Large intestine (tissue), 3 donors: ENCODE measurements at regions not wholly inside any gene's neighbourhood (a gene's known extent, or its start where the extent isn't known, plus 50 kb on each side); places are given as distances from the start of the nearest gene placed in this dataset.
"Not testable (repeated sequence)": the region's sequence is repeated elsewhere in the genome, so short reads cannot be mapped to it uniquely, and the experiment has no call there.

Experiments
- DNase-seq, 2 donors: peaks; one replicate each; pipeline versions ENCODE4 v3.0.0 to v3.0.0-alpha.2; 2013
- H3K27ac ChIP-seq: one replicate; pipeline ENCODE4 v1.5.1; 2013; ENCODE audit warnings: low read length
- H3K27me3 ChIP-seq: 2 replicates; pipeline ENCODE4 v1.6.1; 2013; ENCODE audit warnings: low read length; ENCODE audit not compliant: control insufficient read depth, insufficient read depth
- H3K36me3 ChIP-seq: 2 replicates; pipeline ENCODE4 v1.6.1; 2013; ENCODE audit warnings: low read length; ENCODE audit not compliant: control insufficient read depth, insufficient read depth
- H3K4me1 ChIP-seq: one replicate; pipeline ENCODE4 v1.6.1; 2013; ENCODE audit warnings: low read length; ENCODE audit not compliant: control insufficient read depth, insufficient read depth
- H3K4me3 ChIP-seq: one replicate; pipeline ENCODE4 v1.5.1; 2013; ENCODE audit warnings: low read length
- H3K9me3 ChIP-seq: one replicate; pipeline ENCODE4 v1.6.1; 2013; ENCODE audit warnings: mild to moderate bottlenecking, low read depth, low read length, moderate library complexity; ENCODE audit not compliant: control insufficient read depth
- WGBS: methylation state at CpG from one replicate; pipeline ENCODE4 v1.1.5; 2013; ENCODE audit warnings: low lambda C conversion rate; ENCODE audit not compliant: insufficient coverage; 5-methylcytosine and 5-hydroxymethylcytosine counted together

DNA sequence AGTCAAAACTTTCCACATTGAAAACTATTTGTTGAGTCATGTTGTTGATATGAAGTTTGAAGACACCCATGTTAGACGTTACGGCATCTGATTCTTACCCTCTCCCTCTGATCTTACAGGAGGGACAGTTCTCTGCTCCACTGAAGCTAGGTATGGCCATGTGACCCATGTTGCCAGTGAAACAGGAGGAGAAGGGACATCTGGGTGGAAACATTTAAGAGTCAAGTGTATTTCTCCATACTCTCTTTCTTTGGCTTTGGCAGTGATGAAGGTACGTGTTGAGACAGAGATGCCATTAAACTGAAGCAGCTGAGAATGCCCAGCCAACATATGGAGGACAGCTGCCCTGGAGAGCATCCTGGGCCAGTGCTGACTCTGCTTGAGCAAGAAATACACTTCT lies 198.4 kb upstream of the PTGFR start:
- Histone ChIP-seq H3K9me3 (no peaks in the 10 kb centered on the region), H3K4me1 (no peaks in the 10 kb centered on the region), H3K27me3 (no peaks in the 10 kb centered on the region), H3K36me3 (no peaks in the 10 kb centered on the region), H3K4me3 (no peak overlapping the region), H3K27ac (no peak overlapping the region)
- DNase-seq: no peak
- WGBS: no CpG with 5 or more reads among the region's 3 CpGs

DNA sequence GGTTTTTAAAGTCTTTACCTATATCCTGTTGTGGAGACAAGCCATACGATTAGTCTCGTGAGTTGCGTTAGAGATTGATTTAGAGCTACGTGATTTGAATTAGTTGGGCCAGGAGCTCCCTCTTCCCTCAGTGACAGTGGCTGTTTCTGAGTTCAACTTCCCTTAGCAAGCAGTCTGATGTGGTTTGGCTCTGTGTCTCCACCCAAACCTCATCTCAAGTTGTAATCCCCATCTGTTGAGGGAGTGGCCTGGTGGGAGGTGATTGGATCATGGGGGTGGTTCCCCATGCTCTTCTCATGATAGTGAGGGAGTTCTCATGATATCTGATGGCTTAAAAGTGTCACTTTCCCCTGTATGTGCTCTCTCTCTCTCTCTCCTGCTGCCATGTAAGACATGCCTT lies 192.9 kb upstream of the PTGFR start:
- Histone ChIP-seq H3K27me3 (no peaks in the 10 kb centered on the region), H3K4me3 (no peak overlapping the region), H3K36me3 (no peaks in the 10 kb centered on the region), H3K4me1 (no peaks in the 10 kb centered on the region), H3K9me3 (no peaks in the 10 kb centered on the region), H3K27ac (no peak overlapping the region)
- no peak for DNase-seq
- WGBS: no CpG with 5 or more reads among the region's 4 CpGs

DNA sequence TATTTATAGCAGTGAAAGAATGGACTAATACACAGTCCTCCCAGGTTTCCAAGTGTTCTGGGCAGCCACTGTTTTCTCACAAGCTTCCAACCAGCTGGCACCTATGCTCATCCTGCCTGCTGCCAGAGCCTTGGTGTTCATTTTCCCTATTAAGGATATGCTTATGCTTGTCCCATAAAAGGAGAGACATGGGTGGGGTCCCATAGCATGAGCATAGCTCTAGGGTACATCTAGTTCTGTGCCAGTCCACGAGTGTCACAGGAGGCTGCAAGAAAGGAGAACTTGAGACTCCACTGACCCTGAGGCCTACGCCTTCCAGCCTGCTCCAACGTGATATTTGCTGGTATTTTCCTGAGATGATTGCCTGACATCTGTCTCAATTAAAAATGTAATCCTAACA lies 192.4 kb upstream of the PTGFR start:
- no CpG with 5 or more reads among the region's 3 CpGs for WGBS
- DNase-seq: no peak
- Histone ChIP-seq H3K4me3 (no peak overlapping the region), H3K27me3 (no peaks in the 10 kb centered on the region), H3K36me3 (no peaks in the 10 kb centered on the region), H3K4me1 (no peaks in the 10 kb centered on the region), H3K27ac (no peak overlapping the region), H3K9me3 (no peaks in the 10 kb centered on the region)

DNA sequence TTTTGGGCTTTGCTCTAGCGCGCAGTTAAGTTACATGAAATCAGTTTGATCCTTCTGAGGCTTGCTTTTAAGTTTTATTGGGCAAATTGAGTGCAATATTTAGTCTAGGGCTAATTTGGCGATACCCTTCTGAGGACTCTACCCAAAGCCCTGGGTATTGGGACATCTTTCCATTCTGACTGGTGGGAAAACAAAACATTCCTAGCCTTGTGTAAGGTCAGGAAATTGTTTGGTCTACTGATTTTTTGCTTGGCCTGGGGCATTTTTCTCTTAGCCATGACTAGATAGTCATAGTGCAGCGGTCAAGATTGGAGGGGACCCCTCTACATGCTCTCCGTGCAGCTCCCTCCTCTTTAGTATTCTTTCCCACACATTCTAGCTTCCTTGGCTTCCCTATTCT lies 189.6 kb upstream of the PTGFR start:
- Histone ChIP-seq H3K27ac (no peak overlapping the region), H3K9me3 (no peaks in the 10 kb centered on the region), H3K4me1 (no peaks in the 10 kb centered on the region), H3K4me3 (no peak overlapping the region), H3K36me3 (no peaks in the 10 kb centered on the region), H3K27me3 (no peaks in the 10 kb centered on the region)
- WGBS: no CpG with 5 or more reads among the region's 5 CpGs
- no peak for DNase-seq

DNA sequence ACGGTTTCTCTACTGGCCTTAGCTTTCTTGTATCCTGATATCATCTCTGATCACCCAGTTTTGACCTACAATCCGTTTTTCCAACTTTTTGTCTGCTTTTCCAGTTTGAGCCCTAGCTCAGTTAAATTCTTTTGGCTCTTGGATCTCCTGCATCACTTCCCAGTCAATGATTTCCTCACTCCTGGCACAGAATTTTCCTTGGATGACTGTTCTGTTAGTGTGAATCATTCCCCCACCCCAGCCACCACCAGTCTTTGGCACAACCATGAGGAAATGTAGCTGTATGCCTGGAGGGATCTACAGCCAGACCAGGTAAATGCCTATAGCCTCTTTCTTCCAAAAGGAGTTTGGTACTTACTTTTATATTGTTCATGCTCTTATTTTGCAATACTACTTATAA lies 187.2 kb upstream of the PTGFR start:
- Histone ChIP-seq H3K27ac (no peak overlapping the region), H3K4me1 (no peaks in the 10 kb centered on the region), H3K36me3 (no peaks in the 10 kb centered on the region), H3K27me3 (no peaks in the 10 kb centered on the region), H3K4me3 (no peak overlapping the region), H3K9me3 (no peaks in the 10 kb centered on the region)
- 71% methylated on average over 2 of the region's 2 CpGs for WGBS
- DNase-seq: no peak

DNA sequence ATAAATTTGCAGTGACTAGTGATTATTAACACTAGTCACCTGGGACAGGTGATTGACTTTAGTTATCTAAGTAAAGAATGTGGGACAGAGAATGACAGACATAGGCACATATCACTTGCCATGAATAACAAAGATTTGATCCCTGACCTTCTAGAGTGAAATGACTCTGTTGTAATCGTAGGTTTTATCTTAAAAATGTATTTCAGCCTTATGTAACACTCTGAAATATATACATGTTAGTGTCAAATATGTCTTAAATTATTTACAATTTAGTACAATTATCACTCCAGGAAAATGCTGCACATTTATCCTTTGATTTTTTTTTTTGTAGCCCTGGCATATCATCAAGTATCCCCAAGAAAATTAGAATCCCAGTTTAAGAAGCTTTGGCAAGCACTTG lies 186.4 kb upstream of the PTGFR start:
- no peak for DNase-seq
- H3K27ac ChIP-seq: no peak overlapping the region
- H3K27me3 ChIP-seq: no peaks in the 10 kb centered on the region
- no peaks in the 10 kb centered on the region for H3K9me3 ChIP-seq
- no peak overlapping the region for H3K4me3 ChIP-seq
- H3K4me1 ChIP-seq: no peaks in the 10 kb centered on the region
- WGBS: no CpG with 5 or more reads among the region's 1 CpG
- H3K36me3 ChIP-seq: no peaks in the 10 kb centered on the region

DNA sequence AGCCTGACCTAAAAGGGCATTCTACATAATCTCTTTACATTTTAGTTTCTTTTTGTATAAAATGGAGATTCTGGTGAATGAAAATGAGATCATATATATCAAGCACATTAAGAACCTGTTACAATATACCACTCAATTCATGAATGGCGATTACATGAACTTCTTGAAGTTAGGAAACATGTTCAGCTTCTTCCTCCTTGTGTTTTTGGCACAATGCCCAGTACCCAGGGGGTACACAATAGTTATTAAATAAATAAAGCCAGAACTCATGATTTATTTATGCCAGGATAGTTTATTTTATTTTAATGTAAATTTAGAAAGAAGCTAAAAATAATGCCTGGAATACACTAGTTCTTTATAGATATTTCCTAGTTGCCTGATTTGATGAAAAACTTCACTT lies 186.0 kb upstream of the PTGFR start:
- no peaks in the 10 kb centered on the region for H3K4me1 ChIP-seq

DNA sequence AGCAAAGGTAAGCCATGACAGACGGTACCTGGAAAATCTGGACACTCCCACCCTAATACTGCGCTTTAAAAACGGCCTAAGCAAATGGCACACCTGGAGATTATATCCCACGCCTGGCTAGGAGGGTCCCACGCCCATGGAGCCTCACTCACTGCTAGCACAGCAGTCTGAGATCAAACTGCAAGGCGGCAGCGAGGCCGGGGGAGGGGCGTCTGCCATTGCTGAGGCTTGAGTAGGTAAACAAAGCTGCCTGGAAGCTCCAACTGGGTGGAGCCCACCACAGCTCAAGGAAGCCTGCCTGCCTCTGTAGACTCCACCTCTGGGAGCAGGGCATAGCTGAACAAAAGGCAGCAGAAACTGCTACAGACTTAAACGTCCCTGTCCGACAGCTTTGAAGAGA lies 180.5 kb upstream of the PTGFR start:
- H3K27ac ChIP-seq, H3K27me3 ChIP-seq, H3K4me1 ChIP-seq, H3K9me3 ChIP-seq, H3K4me3 ChIP-seq, H3K36me3 ChIP-seq, DNase-seq: not testable (repeated sequence)
- no CpG with 5 or more reads among the region's 11 CpGs for WGBS

More for the DNA sequence above, 186.0 kb upstream of the PTGFR start:
- 80% methylated on average over 1 of the region's 1 CpG for WGBS
- no peak for DNase-seq
- Histone ChIP-seq H3K9me3 (no peaks in the 10 kb centered on the region), H3K36me3 (no peaks in the 10 kb centered on the region), H3K4me3 (no peak overlapping the region), H3K27ac (no peak overlapping the region), H3K27me3 (no peaks in the 10 kb centered on the region)

DNA sequence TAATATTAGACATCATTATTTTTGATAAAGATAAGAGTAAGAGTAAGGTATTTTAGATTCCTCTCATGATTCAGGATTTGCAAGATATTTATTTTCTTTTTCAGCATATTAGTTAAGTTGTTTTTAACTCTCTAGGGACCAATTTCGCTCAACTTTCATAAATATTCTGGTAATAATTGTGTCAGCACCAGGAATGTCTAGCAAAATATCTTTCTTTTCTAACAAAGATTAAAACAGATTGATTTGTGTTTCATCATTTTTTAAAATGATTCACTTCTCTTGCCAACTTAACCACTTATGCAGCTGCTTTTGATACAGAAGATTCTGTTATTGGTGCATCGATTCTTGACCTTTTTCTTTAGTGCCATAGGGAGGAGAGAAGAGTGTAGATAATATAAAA lies 172.8 kb upstream of the PTGFR start:
- 100% methylated on average over 2 of the region's 2 CpGs for WGBS
- H3K4me1 ChIP-seq: no peaks in the 10 kb centered on the region
- no peaks in the 10 kb centered on the region for H3K27me3 ChIP-seq
- DNase-seq: no peak
- H3K27ac ChIP-seq: no peak overlapping the region
- no peaks in the 10 kb centered on the region for H3K9me3 ChIP-seq
- no peaks in the 10 kb centered on the region for H3K36me3 ChIP-seq
- H3K4me3 ChIP-seq: no peak overlapping the region

DNA sequence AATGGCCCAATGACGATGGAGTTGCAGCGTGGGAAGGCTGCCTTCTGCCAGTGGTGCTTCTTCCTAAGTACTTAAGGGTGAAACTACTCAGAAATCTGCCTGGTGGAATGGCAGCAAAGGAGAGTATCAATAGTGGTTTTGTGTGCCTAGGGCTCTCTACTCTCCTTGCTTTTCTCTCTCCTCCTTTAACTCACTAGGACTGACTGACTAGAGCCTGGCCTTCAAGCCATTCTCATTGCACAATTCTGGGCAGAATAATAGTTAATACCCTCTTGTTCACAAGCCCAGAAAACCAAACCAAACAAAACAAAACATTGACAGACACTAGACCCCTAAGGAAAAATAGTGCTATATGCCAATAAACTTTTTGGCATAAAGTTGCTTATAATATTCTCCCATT lies 171.2 kb upstream of the PTGFR start:
- no peaks in the 10 kb centered on the region for H3K36me3 ChIP-seq
- H3K27ac ChIP-seq: no peak overlapping the region
- DNase-seq: no peak
- WGBS: no CpG with 5 or more reads among the region's 2 CpGs
- H3K4me3 ChIP-seq: no peak overlapping the region
- H3K9me3 ChIP-seq: no peaks in the 10 kb centered on the region
- H3K4me1 ChIP-seq: no peaks in the 10 kb centered on the region
- no peaks in the 10 kb centered on the region for H3K27me3 ChIP-seq

DNA sequence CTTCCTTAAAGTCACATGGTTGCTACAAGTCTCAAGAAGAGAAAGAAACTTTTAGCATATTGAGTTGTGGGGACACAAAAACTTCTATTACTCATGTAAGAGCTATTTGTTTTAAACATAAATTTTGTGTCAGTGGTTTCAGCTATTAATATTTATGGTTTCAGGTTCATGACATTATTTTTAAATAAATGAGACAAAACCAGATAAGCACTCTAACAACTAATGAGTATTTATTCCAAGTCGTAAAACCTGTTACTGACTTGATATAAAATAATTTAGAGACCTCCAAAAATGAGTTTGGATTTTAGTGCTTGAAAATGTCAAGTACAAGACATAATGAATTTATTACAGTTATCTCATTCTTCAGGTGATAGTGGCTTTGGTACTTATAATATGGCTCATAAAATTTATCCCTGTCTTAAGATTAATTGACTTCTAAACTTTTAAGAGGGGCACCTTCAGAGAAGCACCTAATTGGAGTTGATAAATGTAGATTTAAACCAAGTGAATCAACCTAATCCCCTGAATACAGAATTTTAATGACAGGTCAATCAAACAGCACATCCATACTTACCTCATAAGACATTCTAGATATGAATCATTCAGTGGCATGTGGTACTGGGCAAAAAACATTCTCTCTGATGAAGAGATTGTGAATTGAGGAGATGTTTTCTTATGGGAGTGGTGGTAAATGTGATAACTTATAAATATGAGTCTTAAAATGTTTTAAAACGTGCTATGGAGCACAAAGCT lies 167.7 kb upstream of the PTGFR start:
- no peaks in the 10 kb centered on the region for H3K27me3 ChIP-seq
- no peak for DNase-seq
- H3K27ac ChIP-seq: no peak overlapping the region
- H3K4me1 ChIP-seq: no peaks in the 10 kb centered on the region
- H3K36me3 ChIP-seq: no peaks in the 10 kb centered on the region
- WGBS: 33% methylated on average over 1 of the region's 2 CpGs
- H3K4me3 ChIP-seq: no peak overlapping the region
- H3K9me3 ChIP-seq: no peaks in the 10 kb centered on the region
